AG09319 (cell line): ENCODE measurements at regions not wholly inside any gene's neighbourhood (a gene's known extent, or its start where the extent isn't known, plus 50 kb on each side); places are given as distances from the start of the nearest gene placed in this dataset.

ENCODE experiments used
- DNase-seq: peaks from one replicate; pipeline ENCODE4 v3.0.0-alpha.2; 2010; ENCODE audit warnings: low read depth; ENCODE audit errors: extremely low read depth
- CTCF ChIP-seq: IDR thresholded peaks from 2 replicates; pipeline ENCODE4 v1.5.1; 2011; ENCODE audit warnings: low read depth, mild to moderate bottlenecking, inconsistent platforms, low read length, moderate library complexity

DNA sequence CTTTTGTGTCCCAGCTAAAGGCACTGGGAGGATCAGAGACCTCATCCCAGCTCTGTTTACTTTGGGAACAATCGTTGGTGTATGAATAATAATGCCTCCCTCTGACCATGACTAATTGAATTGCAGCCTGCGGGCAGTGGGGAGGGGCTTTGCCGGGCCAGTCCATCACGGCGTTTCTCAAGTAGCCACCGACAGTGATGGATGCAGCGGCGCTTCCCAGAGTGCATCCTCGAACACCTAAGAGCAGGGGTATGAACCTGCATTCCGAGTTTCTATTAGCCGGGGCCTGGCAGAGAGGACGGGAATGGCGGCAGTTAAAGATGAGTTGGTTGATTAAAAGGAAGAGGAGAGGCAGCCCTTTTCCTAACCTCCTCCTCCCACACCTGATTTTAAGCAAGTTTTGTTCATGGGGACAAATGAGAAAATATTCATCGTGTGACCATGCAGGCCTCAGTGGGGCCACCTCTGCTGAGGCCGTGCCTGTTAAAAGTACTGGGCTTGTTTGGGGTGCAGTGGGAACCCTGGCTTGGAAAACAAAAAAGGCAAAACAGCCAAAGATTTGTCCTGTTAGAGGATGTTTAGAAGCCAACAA, 154.1 kb downstream of the FOXA2 start:
- DNase-seq: no peak
- no peak for TF ChIP-seq CTCF

DNA sequence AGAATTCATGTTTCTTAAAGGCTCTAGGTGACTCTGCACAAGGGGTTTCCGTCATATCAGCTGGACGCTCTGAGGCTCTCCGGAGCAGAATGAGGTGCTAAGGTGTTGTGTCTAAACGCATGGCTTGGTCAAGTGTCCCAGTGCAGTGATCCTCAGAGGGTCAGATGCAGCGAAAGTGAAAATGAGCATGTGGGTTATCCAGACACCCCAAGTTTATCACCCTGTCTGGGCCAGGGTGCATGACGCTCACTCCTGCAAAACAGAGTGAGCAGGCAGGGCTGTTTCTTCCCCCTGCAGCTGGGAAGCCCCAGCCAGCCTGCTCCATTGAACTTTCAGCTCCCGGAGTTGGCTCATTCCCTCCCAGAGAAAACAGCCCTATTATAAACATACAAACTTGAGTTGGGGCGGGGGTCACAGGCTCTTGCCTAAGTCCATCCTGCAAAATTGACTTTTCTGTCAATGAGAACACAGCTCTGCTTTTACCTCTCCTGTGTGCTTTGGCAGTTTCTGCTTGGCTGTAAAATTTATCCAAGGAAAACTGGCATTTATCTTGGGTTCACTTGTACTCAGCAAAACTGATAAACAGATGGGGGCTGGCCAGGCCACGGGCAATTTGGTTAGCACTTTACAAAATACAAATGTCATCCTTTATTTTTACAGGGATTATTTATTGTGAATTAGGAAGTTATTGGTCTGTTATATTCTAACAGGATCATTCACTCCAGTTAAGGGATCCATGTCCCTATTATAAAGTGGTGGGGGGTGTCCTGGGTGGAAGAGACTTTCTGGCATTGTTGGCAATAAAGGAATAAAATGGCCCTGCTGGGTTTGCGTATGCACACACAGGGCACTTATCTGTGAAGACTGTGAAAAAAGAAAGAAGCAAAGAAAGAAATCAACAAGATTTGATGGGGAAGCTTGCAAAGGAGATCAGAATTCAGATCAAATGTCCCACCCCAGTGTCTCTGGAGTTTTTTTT, 154.9 kb downstream of the FOXA2 start:
- no peak for TF ChIP-seq CTCF
- no peak for DNase-seq

DNA sequence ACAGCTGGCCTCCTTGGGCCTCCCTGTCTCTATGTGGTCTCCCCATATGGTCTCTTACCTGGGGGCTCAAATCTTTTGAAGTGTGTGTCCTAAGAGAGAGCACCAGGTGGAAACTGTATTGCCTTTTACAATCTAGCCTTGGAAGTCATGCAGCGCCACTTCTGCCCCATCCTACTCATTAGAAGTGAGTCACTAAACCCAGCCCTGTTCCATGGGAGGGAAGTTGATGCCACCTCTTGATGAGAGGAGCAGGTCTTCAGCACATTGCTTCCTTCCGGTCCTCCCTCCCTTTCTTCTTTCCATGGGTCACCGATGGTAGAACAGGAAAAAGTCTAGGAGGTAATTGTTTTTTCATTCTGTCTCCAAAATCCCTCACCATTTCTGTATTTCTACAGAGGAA, 156.3 kb downstream of the FOXA2 start:
- no peak for DNase-seq
- no peak for TF ChIP-seq CTCF

DNA sequence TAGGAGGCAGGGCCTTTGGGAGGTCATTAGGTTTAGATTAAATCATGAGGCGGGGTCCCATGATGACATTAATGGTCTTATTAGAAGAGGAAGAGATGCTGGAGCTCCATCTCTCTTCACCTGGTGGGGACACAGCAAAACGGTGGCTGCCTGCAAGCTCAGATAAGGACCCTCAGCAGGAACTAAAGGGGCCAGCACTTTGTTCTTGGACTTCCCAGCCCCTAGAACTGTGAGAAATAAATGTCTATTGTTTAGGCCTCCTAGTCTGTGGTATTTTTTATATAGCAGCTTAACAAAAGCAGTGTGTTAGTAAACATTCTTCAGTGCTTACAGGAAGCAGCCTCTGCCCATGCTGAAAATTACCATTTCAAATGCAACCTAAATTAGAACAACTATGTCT, 157.6 kb downstream of the FOXA2 start:
- DNase-seq: no peak

DNA sequence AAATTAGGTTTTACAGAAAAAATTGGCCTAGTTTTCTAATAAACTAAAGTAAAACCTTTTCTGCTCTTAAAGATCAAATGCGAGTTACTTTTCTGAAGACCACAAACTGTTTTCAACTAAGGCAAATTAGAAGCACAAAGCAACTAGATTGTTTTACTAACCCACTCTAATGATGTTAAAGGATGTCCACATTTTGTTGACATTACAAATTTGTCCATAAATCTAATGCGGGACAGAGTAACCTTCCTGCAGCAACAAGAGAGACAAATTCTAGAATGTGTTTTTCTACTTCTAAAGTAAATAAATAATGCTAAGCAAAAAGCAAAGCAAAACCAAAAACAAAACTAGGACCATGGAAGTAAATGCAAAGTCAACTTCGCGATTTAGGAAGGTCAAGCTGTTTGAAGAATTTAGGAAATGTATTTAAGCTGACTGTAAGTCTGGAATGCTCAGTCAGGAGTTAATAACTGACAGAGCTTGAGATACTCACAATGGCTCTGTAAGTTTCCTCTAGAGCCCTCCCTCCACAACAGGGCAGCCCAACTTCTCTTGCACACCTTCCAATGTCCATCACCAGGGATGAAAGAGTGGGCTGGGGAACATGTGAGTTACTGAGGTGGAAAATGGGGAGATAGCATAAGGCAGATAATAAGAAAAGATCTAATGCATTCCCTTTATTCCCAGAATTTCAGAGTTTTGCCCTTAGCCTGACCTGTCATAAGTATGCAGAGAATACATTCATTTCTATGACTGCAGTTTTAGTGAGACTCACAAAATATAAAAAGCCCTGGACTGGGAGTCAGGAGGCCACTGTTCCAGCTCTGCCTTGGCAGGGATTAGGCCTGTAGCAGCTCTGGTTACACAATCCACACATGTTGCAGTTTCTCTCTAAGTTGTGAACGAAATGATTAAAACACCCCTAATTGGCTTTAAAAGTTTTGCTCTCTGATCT, 158.8 kb downstream of the FOXA2 start:
- no peak for TF ChIP-seq CTCF
- DNase-seq: no peak

More for the DNA sequence above, 157.6 kb downstream of the FOXA2 start:
- TF ChIP-seq CTCF: no peak

GRCh38 chr20:22423190-22423832, 161.1 kb downstream of the FOXA2 start:
- TF ChIP-seq CTCF: no peak
- DNase-seq: no peak
